Right kidney (tissue), 1 donor: ENCODE measurements at regions not wholly inside any gene's neighbourhood (a gene's known extent, or its start where the extent isn't known, plus 50 kb on each side); places are given as distances from the start of the nearest gene placed in this dataset.

Experiments used
- DNase-seq: peaks from one replicate; pipeline ENCODE4 v3.0.0-alpha.2; 2016

DNA sequence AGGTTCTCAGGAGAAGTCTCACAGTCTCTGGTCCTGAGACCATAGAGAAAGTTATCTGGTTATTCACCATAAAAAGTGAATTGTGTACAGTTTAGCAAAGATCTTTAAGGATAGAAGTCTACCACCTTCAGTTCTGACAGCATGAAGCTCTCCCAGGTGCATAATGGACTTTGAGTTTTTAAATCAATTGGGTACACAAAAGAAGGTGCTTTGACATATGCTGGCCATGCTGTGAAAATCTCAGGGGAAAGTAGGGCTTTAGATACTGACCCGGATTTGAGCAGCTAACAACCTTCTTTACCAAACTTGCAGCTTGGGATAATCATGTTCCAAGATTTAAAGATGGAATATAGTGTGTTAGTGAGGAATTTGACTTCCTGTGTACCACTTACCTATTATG, 264.2 kb downstream of the ZSWIM6 start:
- no peak for DNase-seq

DNA sequence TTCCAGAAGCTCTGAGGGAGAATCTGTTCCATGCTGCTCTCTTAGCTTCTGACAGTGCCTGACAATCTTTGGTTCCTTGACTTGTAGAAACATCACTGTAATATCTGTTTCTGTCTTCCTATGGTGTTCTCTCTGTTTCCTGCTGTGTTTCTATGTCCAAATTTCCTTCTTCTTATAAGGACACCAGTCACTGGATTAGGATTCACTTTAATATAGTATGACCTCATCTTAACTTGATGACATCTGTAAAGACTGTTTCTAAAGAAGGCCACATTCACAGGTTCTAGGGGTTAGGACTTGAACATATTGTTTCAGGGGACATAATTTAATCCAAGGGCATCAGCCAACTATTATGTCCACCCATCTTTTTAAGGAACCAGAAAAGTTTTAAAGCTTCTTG, 265.6 kb downstream of the ZSWIM6 start:
- no peak for DNase-seq

DNA sequence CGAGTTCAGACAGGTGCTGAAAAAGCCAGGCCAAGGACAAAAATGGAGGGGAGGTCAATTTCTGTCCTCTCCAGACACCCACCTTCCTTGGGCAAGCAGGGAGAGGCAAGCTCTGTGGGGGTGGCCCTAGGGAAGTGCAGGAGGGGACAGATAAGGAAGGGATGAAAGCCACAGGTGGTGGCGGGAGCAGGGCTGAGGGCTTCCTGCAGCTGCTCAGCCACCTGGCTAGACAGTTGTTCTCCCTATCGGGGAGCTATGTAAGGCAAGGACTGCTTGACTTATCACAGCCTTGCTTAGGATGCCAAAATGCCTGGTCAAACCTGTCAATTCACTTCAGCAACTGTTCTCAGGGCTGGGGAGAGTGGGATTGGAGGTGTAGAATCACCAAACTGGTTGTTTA, 266.1 kb downstream of the ZSWIM6 start:
- DNase-seq, result no peak

DNA sequence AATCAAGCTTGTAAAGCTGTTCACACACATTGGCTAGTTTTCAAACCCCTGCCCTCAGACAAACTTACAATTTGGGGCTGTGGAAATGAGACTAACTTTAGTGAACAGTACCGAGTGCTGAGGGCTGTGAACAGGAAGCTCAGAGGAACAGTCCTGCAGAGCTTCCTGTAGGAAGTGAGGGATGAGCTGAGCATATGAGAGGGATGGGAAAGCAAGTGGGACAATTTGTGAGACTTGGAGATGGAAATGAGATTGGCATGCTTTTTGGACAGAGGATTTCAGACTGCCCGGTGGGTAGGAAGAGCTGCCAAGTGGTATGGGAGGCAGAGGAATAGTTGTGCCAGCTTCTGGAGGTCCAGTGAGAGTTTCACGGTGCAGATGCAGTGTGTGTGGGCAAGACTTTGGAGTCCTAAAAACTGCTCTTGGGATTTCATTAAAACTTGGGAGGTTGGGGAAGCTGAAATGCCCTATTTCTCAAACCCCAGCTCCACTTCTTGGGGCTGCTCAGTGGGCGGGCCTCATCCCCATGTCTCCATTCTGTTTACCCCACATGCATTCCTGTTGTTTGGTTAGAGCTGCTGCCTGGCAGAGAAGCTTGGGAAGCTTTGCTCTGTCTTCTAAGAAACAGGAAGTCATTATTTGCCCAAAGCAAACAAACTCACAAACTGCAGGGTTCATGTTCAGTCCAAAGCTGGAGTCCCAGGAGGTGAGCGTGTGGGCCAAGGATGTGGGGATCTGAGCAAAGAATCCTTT, 267.5 kb downstream of the ZSWIM6 start:
- no peak for DNase-seq

DNA sequence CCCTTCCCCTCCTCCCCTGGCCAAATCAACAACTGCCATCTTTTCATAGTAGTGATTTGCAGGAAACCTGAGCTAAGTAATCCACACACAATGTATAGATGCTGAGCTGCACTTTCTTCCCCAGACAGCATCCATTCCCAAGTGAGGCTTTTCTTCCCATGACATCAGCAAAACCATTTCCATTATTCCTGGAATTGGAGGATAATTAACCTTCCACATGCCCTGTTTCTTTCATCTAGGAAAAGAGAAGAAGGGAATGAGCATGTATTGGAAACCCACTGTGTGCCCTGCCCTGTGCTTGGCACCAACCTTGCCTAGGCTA, 268.0 kb downstream of the ZSWIM6 start:
- no peak for DNase-seq

DNA sequence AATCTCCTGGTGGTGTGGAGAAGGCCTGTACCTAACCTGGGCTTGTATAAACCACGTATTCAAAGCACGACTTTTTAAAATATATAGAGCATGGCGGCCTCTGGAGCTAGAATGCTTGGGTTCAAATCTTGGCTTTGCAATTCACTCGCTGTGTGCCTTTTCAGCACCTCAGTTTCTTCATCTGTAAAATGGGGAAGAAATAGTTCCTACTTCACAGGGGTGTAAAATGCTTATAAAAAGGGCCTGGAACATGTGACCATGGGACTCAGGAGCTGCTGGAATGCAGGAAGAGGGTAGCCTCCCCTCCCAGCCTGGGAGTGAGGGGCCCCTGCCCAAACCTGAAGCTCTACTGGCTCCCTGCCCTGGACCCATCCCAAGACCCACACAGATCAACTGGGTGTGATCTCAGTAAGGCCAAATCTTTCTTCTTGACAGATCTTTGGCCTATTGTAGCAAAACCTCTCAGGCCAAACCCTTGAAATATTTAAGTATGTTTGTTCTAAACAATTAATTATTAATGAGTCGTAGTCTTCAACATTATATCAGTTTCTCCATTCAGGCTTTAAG, 269.0 kb downstream of the ZSWIM6 start:
- DNase-seq, result no peak

DNA sequence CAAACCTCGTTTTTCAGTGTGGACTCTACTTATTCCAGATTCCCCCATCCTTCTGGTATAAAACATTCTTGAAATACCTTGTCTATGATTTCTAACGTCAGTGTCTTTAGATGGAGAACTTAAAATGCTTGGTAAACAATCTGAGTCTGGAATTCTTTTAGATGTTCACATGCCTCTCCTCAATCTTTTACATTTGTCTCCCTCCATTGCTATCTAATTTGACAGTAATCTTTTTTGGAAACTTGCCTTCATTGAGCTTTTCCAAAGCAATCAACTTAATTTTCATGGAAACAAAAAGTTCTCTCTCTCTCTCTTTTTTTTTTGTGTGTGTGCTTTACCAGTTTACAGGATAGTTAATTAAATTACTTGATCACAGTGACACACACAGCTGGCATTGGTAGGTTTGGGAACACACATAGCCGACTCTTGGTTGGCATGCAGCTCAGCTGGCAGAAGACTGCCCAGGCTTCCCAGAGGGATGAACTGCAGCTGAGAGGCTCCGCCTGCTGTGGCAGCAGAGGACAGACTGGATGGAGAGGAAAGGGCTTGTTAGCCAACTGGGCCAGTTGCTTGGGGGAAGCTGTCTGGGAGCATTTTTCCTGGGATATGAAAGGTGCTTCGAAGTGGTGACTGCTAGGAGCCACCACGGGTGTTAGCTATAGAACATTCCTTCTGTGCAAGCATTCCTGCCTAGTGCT, 271.3 kb downstream of the ZSWIM6 start:
- DNase-seq, result no peak

DNA sequence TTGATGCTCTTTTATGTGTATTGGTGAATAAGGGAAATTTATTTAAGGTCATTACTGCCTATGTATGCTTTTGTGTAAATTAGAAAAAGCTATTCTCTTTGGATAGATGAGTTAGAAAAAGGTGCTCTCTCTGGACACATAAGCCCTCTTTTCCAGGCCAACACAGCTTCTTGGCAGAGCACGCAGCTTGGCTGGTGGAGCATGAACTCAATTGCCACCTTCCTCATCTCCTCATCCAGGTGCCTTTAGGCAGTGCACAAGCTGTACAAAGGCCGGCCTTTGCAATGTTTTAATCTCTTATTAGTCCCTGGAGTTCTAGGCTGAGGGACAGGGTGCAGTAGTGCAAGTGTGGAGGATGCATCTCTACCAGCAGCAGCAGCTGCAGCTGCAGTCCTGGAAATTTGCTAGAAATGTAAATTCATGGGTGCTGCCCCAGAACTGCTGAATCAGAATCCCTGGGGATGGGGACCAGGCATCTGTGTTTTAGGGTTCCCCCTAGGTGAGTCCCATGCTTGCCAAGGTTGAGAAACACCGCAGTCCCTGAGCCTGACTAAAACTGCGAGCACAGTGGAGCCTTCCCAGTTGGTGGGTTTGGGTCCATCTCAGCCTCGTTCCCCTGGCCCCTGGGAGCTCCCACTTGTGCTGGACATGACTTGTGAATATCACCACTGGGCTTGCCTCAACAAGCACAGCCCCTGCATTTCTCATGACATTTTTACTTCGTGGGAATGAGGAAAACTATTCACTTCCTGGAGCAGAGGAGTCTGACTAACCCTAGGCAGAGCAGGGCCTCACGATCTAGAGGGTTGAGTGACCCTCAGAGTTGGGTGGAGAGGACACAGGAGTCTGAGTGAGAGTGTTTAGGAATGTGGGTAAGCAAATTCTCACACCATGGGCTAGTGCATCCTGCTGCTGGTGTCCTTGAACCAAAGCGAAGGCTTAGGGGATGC, 272.3 kb downstream of the ZSWIM6 start:
- no peak for DNase-seq

DNA sequence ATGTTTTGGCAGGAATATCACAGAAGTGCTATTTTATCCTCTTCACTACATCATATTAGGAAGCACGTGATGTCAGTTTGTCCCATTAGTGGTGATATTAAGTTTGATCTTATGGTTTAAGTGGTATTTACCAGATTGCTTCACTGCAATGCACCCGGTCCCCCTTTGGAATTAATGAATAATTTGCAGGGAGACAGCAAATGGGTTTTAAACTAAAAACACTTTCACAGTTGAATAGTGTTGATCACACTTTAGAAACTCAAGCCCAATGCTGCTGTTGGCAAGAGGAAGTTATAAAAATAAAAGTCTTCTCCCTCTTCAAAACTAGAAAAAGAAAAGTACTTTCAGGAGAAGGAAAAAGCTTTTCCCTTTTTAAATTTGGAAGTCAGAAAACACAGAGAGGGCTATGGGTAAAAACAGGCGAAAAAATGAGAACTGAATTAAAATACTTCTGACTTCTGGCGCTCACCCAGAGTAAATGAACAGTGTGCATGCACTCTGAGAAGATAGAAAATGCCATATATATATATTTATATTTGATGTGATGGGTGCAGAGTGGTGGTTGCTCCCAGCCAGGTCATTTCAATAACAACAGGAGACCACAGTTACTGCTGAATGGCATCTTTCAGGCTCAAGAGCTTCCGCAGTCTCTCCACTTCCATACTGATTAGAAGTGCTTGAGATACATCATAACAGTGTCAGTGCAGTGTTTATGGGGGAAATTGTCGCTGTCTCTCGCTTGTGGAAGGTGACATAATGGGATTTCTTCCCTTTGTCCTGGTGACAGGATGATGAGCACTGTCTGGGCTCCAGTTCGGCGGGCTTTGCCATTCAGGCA, 278.0 kb downstream of the ZSWIM6 start:
- no peak for DNase-seq

DNA sequence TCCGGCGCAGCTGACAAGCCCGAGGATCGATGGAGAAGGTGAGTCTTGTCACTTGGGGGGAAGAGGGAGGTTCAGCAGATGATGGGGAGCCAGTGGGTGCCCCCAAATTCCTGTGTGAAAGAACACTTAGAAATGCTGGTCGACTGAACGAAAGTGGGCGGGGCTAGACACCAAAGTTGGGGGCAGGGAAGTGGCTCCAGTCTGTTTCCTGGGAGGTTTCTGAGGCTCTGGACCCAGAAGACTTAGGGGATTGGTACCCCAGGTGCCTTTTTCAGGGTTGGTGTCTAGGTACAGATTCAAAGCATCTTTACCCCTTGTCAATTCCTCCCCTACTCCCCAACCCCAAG, 278.6 kb downstream of the ZSWIM6 start:
- no peak for DNase-seq

DNA sequence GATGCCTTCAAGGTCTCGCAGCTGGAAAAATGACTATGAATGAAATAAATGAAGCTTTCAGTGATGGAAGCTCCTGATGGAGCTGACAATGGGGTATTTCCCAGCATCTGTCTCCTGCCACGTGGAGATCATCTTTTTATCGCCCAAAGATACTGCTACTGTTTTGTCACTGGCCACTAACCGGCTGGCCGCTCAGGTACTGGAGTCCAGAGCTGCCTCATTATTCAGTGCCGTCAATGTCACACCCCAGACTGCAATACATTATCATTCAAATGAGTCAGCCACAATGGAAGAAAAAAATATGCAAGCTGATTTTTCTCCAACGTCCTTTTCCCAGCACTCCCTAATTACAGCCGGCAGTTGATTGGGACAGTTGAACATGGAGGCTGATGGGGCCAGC, 280.4 kb downstream of the ZSWIM6 start:
- no peak for DNase-seq

DNA sequence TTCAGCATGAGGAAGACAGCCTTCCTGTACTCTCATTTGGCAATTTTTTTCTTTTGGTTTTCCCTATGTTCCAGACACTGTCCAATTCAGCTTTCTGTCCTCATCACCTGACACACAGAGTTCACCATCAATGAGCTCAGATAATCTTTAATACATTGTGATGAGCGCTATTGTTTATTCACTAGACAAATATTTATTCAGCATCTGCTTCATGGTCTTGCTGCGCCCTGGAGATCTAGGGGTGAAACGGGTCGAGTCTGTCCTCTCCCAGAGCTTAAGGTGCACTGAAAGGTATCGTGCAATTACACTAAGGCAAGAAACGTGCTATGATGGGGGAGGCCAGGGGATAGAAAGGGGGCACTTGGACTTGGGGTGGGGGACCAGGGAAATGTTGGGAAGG, 281.6 kb downstream of the ZSWIM6 start:
- no peak for DNase-seq

DNA sequence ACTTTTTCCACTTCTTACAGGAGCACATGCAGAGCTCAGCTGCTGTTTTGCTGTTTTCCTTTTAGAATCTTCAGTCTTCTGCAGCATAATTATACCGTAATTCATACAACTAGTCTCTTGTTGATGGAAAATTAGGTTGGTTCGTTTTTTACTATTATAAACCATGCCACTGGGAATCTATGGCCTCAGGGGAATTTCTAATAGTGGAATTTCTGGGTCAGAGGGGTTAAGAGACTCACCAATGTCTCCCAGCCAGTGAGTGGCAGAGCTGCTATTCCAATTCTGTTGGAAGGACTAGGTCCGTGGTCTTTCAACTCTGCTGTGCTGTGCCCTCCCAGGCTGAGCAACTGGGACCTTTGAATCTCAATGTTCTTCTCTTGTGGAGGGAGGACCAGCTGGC, 282.5 kb downstream of the ZSWIM6 start:
- no peak for DNase-seq

DNA sequence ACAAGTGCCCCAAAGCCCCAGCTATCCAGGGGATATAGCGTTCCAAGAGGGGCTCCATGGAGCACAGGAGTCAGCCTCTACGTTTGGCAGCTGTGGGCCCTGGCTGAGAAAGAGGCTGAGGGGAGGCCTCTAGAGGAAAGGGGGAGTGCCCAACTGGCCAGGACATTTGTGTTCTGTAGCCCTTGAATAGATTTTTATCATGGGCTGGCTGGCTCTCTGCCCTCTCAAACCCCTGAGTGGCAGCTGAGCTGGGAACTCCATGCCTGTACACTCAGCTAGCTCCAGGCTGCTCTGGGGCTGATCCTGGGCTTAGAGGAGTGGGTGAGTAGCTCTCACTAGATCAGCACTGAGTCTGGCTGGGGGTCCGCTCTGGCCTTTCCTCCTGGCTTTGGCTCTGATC, 285.0 kb downstream of the ZSWIM6 start:
- no peak for DNase-seq

DNA sequence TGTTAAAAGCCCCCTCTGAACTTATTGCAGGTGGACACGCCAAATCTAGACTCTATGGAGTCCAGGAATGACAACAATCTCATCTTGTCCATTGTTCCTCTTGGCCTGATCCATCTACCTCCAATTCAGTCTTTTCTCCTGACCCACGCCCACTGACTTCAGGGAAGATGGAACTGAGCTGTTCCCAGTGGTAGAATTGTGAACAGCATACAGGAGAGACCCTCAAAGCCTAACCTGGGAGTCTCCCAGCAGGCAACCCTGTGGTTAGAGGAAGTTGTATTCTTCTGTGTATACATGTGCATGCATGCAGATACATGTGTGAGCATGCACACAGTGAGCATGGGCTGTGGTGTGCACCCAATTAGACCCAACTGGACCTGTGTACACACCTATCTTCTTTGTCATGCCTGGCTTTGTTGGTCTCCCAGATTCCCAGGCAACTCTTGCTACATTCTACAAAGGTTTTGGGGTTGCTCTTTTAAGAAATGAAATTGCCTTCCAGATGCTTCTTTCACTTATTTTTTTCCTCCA, 286.0 kb downstream of the ZSWIM6 start:
- DNase-seq, result no peak

DNA sequence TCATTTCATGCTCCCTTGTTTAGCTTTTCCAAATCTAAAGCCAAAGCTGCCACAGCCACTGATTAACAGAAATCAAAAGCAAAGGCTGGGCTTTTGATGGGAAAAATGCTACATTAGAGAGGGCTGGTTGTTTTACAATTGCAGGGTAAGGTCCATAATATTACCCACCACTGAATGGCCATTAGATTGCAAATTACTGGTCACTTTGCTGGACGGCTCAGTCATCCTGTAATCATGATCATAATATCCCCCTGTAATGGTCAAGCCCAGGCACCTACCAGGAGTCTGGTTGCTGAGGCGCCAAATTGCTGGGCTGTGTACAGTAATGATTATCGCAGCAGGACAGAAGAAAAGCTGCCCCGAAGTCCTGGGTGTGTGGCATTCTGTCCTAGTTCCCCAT, 286.5 kb downstream of the ZSWIM6 start:
- no peak for DNase-seq

DNA sequence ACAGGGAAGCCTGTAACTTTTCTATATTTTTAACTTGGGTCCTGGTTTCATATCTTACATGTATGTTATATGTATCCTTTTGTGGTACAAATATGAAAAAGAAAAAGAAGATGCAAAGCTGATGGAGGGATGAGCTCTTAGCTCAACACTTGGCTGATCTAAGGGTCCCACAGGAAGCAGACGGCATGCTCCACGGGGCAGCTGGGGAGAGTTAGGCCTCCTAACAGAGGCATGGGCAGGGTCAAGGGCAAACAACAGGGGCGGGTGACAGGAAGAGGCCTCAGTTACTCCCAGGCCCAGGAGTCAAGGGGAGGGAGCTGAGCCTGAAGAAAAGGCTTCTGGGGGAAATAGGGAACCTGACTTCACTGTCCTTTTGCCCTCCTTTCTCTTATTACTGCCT, 287.2 kb downstream of the ZSWIM6 start:
- DNase-seq, result no peak

DNA sequence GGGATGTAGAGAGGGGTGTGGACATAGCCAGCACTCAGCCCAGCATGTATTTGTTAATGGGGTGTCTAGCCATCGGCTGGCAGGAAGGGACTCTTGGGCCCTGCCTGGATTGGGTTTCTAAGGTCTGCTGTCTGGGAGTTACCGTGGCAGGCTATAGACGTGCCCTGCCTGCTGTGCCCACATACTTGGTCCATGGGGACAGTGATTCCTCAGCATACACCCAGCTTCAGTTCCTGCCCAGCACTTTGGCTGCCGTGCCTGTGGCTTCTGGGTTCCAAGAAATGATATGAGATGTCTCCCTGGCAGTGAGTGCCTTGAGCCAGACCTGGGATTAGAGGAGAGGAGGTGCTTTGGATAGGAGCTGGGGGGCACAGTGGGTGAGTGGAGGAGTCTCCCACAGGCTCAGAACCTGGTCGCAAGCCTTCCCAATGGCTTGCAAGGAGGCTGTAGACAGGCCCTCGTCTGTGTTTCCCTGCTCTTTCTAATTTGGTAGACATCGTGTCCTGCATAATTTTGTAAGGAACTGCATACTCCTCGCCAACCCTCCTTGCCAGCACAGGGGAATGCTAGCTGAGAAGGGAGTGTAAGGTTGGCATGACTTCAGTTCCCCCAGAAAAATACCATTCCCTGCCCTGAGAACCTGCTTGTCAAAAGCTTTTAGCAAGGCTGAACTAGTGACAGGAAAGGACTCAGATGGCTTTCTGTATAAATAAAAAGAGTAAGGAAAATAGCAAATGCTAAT, 287.9 kb downstream of the ZSWIM6 start:
- DNase-seq, result no peak

DNA sequence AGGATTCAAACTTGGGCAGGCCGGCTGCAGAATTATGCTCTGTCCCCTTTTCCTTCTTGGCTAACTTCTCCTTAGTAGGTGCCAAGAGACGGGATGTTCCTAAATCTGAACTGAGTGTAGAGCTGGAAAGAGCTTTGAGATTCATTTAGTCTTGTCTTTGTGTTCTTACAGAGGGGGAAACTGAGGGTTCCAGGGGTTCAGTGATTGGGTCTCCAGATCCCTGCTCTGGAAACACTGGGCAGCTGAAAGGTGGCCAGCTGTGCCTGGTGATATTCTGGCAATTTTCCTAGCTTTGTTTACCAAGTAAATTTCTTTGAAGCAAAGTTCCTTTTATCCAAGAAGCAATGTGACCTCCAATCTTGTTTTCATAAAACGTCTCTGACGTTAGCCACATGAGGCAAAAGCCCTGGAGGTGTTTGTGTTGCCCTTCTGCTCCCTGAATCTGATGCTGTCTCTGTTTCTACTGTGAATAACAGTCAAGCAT, 288.7 kb downstream of the ZSWIM6 start:
- no peak for DNase-seq

DNA sequence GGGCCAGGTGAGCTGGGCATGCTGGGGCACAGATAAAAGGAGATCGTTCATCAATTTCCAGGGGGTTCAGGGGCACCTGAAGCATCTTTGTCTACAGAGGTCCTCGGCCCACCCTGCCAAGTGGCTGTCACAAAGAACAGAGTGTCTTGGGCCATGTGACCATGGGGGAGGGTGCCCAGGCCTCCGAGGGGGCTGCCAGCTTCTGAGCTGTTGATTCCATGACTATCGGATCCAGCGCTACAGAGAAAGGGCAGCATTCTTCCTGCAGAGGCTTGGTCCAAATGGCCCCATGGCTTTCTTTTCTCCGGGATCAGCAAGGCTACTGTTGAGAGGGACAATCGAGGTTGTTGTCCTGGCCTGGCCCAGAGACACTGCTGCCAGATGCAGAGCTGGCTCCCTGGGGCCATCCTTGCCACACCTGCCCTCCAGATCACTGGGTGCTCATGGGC, 289.2 kb downstream of the ZSWIM6 start:
- no peak for DNase-seq

DNA sequence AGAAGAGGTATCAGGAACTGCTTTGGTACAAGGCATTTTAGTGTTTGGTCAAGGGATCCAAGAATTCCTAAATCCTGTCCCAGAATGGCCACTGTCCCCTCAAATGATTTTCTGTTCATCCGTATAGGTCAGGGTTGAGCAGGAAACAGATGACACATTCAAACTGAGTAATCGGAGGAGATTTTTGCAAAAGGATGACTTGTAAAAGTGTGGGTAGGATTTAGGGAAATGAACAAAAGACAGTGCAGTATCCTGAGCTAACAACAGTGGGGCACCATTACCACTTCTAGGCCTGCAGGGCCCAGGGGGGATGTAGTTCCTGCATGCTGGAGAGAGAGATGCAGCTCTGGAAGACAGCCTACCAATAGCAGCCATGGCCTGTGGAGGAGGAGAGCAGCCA, 290.1 kb downstream of the ZSWIM6 start:
- no peak for DNase-seq
